IMR-90 (cell line): ENCODE measurements at regions not wholly inside any gene's neighbourhood (a gene's known extent, or its start where the extent isn't known, plus 50 kb on each side); places are given as distances from the start of the nearest gene placed in this dataset.

ENCODE experiments used
- ATAC-seq: fragments of 200-7000 bp; cut with Tn5 transposase; 2 replicates; pipeline ENCODE4 v1.9.1; 2020; ENCODE audit warnings: low read depth, mild to moderate bottlenecking, moderate library complexity
- BruUV-seq: library from RNA; stranded (reverse); fragments of 400-500 nt; replicated peaks from 2 replicates; lab custom pipeline; 2021; lab: Mats Ljungman, UMichigan
- CTCF ChIA-PET: fragments of 300-600 bp; formaldehyde crosslinking; extraction: SDS; loops from one replicate; lab custom pipeline; 2021; ENCODE audit warnings: antibody characterized with exemption; lab: Yijun Ruan, JAX
- POLR2A ChIA-PET: fragments of 300-600 bp; sonication (Branson Sonifier 250); formaldehyde crosslinking; loops from one replicate; lab custom pipeline; 2022; ENCODE audit warnings: antibody characterized with exemption; ENCODE audit not compliant: unreplicated experiment; lab: Charles Lee
- DNase-seq: peaks from one replicate; pipeline ENCODE4 v3.0.0; 2013
- H2AFZ ChIP-seq: replicated peaks from 2 replicates; pipeline ENCODE3; 2013; ENCODE audit warnings: low read length, mild to moderate bottlenecking; ENCODE audit not compliant: poor library complexity
- H2AK5ac ChIP-seq: 2 replicates; pipeline ENCODE4 v1.6.1; 2013; ENCODE audit warnings: low read depth, low read length, inconsistent platforms
- H2AK9ac ChIP-seq: replicated peaks from 2 replicates; pipeline ENCODE3; 2013; ENCODE audit warnings: mild to moderate bottlenecking, low read depth, low read length, moderate library complexity; ENCODE audit not compliant: poor library complexity
- H2BK120ac ChIP-seq: 2 replicates; pipeline ENCODE4 v1.6.1; 2013; ENCODE audit warnings: low read depth, low read length, inconsistent platforms
- H2BK15ac ChIP-seq: 3 replicates; pipeline ENCODE4 v1.6.1; 2013; ENCODE audit warnings: low read depth, low read length, inconsistent platforms
- H2BK20ac ChIP-seq: 2 replicates; pipeline ENCODE4 v1.6.1; 2013; ENCODE audit warnings: low read depth, mild to moderate bottlenecking, inconsistent platforms, low read length, moderate library complexity
- H2BK5ac ChIP-seq: 2 replicates; pipeline ENCODE4 v1.6.1; 2013; ENCODE audit warnings: mild to moderate bottlenecking, low read depth, low read length, inconsistent platforms; ENCODE audit not compliant: poor library complexity, severe bottlenecking
- H3K14ac ChIP-seq: replicated peaks from 2 replicates; pipeline ENCODE4 v1.6.1; 2013; ENCODE audit warnings: low read depth, low read length, inconsistent platforms
- H3K18ac ChIP-seq: 2 replicates; pipeline ENCODE4 v1.6.1; 2013; ENCODE audit warnings: low read depth, low read length, control low read depth
- H3K23ac ChIP-seq: 2 replicates; pipeline ENCODE4 v1.6.1; 2013; ENCODE audit warnings: low read depth, low read length, inconsistent platforms
- H3K27ac ChIP-seq: 2 replicates; pipeline ENCODE4 v1.5.1; 2013; ENCODE audit warnings: mild to moderate bottlenecking, control low read depth, low read length; ENCODE audit not compliant: insufficient read depth
- H3K27me3 ChIP-seq: 2 replicates; pipeline ENCODE4 v1.6.1; 2013; ENCODE audit warnings: low read length; ENCODE audit not compliant: control insufficient read depth, insufficient read depth
- H3K36me3 ChIP-seq: 2 replicates; pipeline ENCODE4 v1.6.1; 2013; ENCODE audit warnings: low read length, mixed read lengths; ENCODE audit not compliant: control insufficient read depth, insufficient read depth
- H3K4ac ChIP-seq: 2 replicates; pipeline ENCODE4 v1.6.1; 2013; ENCODE audit warnings: low read depth, low read length, inconsistent platforms
- H3K4me1 ChIP-seq: 2 replicates; pipeline ENCODE4 v1.6.1; 2013; ENCODE audit warnings: low read length, mixed read lengths; ENCODE audit not compliant: control insufficient read depth, insufficient read depth
- H3K4me2 ChIP-seq: 2 replicates; pipeline ENCODE4 v1.6.1; 2013; ENCODE audit warnings: low read depth, mild to moderate bottlenecking, control low read depth, low read length, moderate library complexity
- H3K4me3 ChIP-seq: 2 replicates; pipeline ENCODE4 v1.5.1; 2013; ENCODE audit warnings: low read depth, mild to moderate bottlenecking, control low read depth, low read length, moderate library complexity; ENCODE audit not compliant: insufficient read depth
- H3K56ac ChIP-seq: 2 replicates; pipeline ENCODE4 v1.6.1; 2013; ENCODE audit warnings: low read length, inconsistent platforms; ENCODE audit not compliant: insufficient read depth; ENCODE audit errors: extremely low read depth
- H3K79me1 ChIP-seq, 2 experiments: 2 replicates each; pipeline ENCODE4 v1.6.1; 2013; ENCODE audit warnings: low read length in 2 of 2, inconsistent platforms in 1 of 2, low read depth in 1 of 2
- H3K9ac ChIP-seq: 2 replicates; pipeline ENCODE4 v1.6.1; 2013; ENCODE audit warnings: low read depth, low read length, control low read depth
- H3K9me1 ChIP-seq: 2 replicates; pipeline ENCODE4 v1.6.1; 2013; ENCODE audit warnings: low read length, inconsistent platforms; ENCODE audit not compliant: insufficient read depth
- H3K9me3 ChIP-seq: 2 replicates; pipeline ENCODE4 v1.6.1; 2013; ENCODE audit warnings: low read length; ENCODE audit not compliant: control insufficient read depth, insufficient read depth
- H4K20me1 ChIP-seq: 2 replicates; pipeline ENCODE4 v1.6.1; 2013; ENCODE audit warnings: low read length, inconsistent platforms; ENCODE audit not compliant: insufficient read depth
- H4K5ac ChIP-seq: 2 replicates; pipeline ENCODE4 v1.6.1; 2013; ENCODE audit warnings: mild to moderate bottlenecking, low read depth, low read length, control low read depth
- H4K8ac ChIP-seq, 2 experiments: 2 replicates each; pipeline ENCODE4 v1.6.1; 2013; ENCODE audit warnings: low read depth in 2 of 2, low read length in 2 of 2, control low read depth in 1 of 2, inconsistent platforms in 1 of 2
- H4K91ac ChIP-seq: 2 replicates; pipeline ENCODE4 v1.6.1; 2013; ENCODE audit warnings: low read depth, low read length, inconsistent platforms; ENCODE audit not compliant: insufficient read depth
- MAFK ChIP-seq: IDR thresholded peaks from 2 replicates; pipeline ENCODE4 v1.6.1; 2012; ENCODE audit warnings: low read depth, low read length, improper control_type of control experiment
- MAZ ChIP-seq: IDR thresholded peaks from 2 replicates; pipeline ENCODE4 v1.6.1; 2012; ENCODE audit warnings: low read depth, mild to moderate bottlenecking, low read length, improper control_type of control experiment, moderate library complexity, borderline replicate concordance
- MXI1 ChIP-seq: IDR thresholded peaks from 2 replicates; pipeline ENCODE4 v1.6.1; 2012; ENCODE audit warnings: low read depth, mild to moderate bottlenecking, low read length, moderate library complexity, borderline replicate concordance
- POLR2A ChIP-seq: IDR thresholded peaks from 2 replicates; pipeline ENCODE4 v1.6.1; 2012; ENCODE audit warnings: mild to moderate bottlenecking, low read depth, low read length
- RCOR1 ChIP-seq: IDR thresholded peaks from 2 replicates; pipeline ENCODE4 v1.6.1; 2012; ENCODE audit warnings: mild to moderate bottlenecking, low read length, improper control_type of control experiment; ENCODE audit not compliant: insufficient replicate concordance
- RFX5 ChIP-seq: IDR thresholded peaks from 2 replicates; pipeline ENCODE4 v1.8.0; 2012; ENCODE audit warnings: low read depth, mild to moderate bottlenecking, low read length, moderate library complexity
- WGBS, 2 experiments: methylation state at CpG; one replicate each; pipeline versions ENCODE4 v1.1.5 to v1.1.7; 2013; ENCODE audit warnings: missing lambda C conversion rate in 2 of 2; ENCODE audit not compliant: insufficient read length in 1 of 2; ENCODE audit errors: extremely low coverage in 2 of 2; 5-methylcytosine and 5-hydroxymethylcytosine counted together
- dilution Hi-C: fragments of 300-500 bp; cut with HindIII; formaldehyde crosslinking; loops from one replicate; pipeline ENCODE4 v1.14.3; 2018; ENCODE audit warnings: low sequenced_read_pairs; ENCODE audit not compliant: unreplicated experiment
- in situ Hi-C: fragments of 300-500 bp; cut with MboI; formaldehyde crosslinking; loops from 3 replicates; pipeline ENCODE4 v1.14.3; 2019; ENCODE audit warnings: low sequenced_read_pairs, inconsistent platforms, mixed read lengths
- intact Hi-C: fragments of 100-400 bp; cut with micrococcal nuclease; formaldehyde crosslinking; loops from 2 replicates; pipeline ENCODE4 v1.10.0; 2022
- TF ChIP-seq, protein P1 (sequence below): fragments of 150-350 bp; IDR thresholded peaks from 2 replicates; pipeline ENCODE4 v1.6.1; 2016; ENCODE audit warnings: low read depth, mild to moderate bottlenecking, low read length, moderate library complexity, borderline replicate concordance
- TF ChIP-seq, protein P2 (sequence below): conservative IDR thresholded peaks from 2 replicates; pipeline ENCODE4 v1.5.1; 2012; ENCODE audit warnings: mild to moderate bottlenecking, low read depth, low read length, improper control_type of control experiment

DNA sequence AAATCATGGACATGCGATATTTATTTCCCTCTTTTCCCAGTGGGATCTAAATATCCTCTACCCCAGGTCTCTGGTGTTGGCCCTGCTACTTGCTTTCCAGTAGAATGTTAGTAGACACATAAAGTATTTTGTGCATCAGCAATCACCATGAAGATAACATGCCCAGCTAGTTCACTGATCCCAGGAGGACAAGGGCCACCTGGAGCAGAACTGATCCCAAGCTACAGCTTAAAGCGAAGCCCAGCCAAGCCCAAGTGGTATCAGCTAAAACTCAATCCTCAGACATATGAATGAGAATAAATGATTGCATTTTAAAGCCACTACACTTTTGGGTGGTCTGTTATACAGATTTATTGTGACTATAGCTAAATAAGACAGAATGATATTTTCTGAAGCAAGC, 516.2 kb downstream of the INSC start:
- Histone ChIP-seq H3K18ac (no peak overlapping the region), H3K27ac (no peak overlapping the region), H3K4ac (no peak overlapping the region), H3K9me3 (no peaks in the 10 kb centered on the region), H3K9ac (no peak overlapping the region), H2AK9ac (no peak overlapping the region), H3K23ac (no peak overlapping the region), H2BK15ac (no peak overlapping the region), H2BK120ac (no peak overlapping the region), H2BK5ac (no peak overlapping the region), H3K4me1 (peaks cover 7% of the 10 kb centered on the region), H4K8ac (no peak overlapping the region), H3K14ac (no peak overlapping the region), H3K27me3 (no peaks in the 10 kb centered on the region; the same call in 1 of the 2 replicates), H3K9me1 (no peaks in the 10 kb centered on the region), H3K56ac (no peak overlapping the region), H3K79me1 (no peaks in the 10 kb centered on the region), H3K4me2 (no peak overlapping the region), H3K4me3 (no peak overlapping the region), H2BK20ac (no peak overlapping the region), H2AFZ (no peak overlapping the region), H4K5ac (no peak overlapping the region), H4K20me1 (no peaks in the 10 kb centered on the region), H3K36me3 (no peaks in the 10 kb centered on the region), H2AK5ac (no peak overlapping the region), H4K91ac (no peak overlapping the region)
- ATAC-seq (no peak), DNase-seq (no peak)
- in situ Hi-C loops: no loop called here
- no TSS peak for BruUV-seq
- no peak for TF ChIP-seq POLR2A
- TF ChIP-seq, protein P1, sequence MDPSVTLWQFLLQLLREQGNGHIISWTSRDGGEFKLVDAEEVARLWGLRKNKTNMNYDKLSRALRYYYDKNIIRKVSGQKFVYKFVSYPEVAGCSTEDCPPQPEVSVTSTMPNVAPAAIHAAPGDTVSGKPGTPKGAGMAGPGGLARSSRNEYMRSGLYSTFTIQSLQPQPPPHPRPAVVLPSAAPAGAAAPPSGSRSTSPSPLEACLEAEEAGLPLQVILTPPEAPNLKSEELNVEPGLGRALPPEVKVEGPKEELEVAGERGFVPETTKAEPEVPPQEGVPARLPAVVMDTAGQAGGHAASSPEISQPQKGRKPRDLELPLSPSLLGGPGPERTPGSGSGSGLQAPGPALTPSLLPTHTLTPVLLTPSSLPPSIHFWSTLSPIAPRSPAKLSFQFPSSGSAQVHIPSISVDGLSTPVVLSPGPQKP: no peak
- TF ChIP-seq, protein P2, sequence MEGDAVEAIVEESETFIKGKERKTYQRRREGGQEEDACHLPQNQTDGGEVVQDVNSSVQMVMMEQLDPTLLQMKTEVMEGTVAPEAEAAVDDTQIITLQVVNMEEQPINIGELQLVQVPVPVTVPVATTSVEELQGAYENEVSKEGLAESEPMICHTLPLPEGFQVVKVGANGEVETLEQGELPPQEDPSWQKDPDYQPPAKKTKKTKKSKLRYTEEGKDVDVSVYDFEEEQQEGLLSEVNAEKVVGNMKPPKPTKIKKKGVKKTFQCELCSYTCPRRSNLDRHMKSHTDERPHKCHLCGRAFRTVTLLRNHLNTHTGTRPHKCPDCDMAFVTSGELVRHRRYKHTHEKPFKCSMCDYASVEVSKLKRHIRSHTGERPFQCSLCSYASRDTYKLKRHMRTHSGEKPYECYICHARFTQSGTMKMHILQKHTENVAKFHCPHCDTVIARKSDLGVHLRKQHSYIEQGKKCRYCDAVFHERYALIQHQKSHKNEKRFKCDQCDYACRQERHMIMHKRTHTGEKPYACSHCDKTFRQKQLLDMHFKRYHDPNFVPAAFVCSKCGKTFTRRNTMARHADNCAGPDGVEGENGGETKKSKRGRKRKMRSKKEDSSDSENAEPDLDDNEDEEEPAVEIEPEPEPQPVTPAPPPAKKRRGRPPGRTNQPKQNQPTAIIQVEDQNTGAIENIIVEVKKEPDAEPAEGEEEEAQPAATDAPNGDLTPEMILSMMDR: no peak
- TF ChIP-seq RFX5: no peak
- TF ChIP-seq MAZ: no peak
- no peak for TF ChIP-seq MXI1
- no peak for TF ChIP-seq RCOR1
- no peak for TF ChIP-seq MAFK
- ChIA-PET POLR2A (no interaction called here), CTCF (interaction anchor here (0.6 kb wide), 1 partner anchor 1571 kb away, joined by 6 read pairs; no protein-coding TSS in a partner anchor)
- intact Hi-C loops: loop anchor here (10.0 kb wide), 1 partner anchor 306 kb away; no protein-coding TSS in a partner anchor
- dilution Hi-C loops: no loop called here
- no CpG with 5 or more reads among the region's 2 CpGs for WGBS, 2 experiments
